GM18508 (cell line): ENCODE measurements at regions not wholly inside any gene's neighbourhood (a gene's known extent, or its start where the extent isn't known, plus 50 kb on each side); places are given as distances from the start of the nearest gene placed in this dataset.

ENCODE experiments used
- ATAC-seq: cut with Tn5 transposase; IDR thresholded peaks from one replicate; pipeline ENCODE4 v1.9.1; 2021; ENCODE audit warnings: moderate number of reproducible peaks; ENCODE audit not compliant: insufficient read depth, unreplicated experiment

GRCh38 chr4:166257891-166258290 lies 384.9 kb downstream of the TLL1 start:
- ATAC-seq = no peak

GRCh38 chr4:166259081-166259480 lies 386.0 kb downstream of the TLL1 start:
- ATAC-seq = no peak

- ATAC-seq = no peak
Observed at GRCh38 chr4:166274136-166274761, 401.2 kb downstream of the TLL1 start.

- no peak for ATAC-seq
Observed at GRCh38 chr4:166274775-166275174, 401.7 kb downstream of the TLL1 start.

GRCh38 chr4:166277401-166277800 lies 404.4 kb downstream of the TLL1 start:
- no peak for ATAC-seq

- no peak for ATAC-seq
Observed at GRCh38 chr4:166277853-166278252, 404.8 kb downstream of the TLL1 start.

GRCh38 chr4:166279261-166279660 lies 406.2 kb downstream of the TLL1 start:
- ATAC-seq = no peak

- no peak for ATAC-seq
Observed at GRCh38 chr4:166280642-166281041, 407.6 kb downstream of the TLL1 start.

- no peak for ATAC-seq
Observed at GRCh38 chr4:166282081-166282770, 409.2 kb downstream of the TLL1 start.

GRCh38 chr4:166284221-166284620 lies 411.2 kb downstream of the TLL1 start:
- ATAC-seq = no peak

- no peak for ATAC-seq
Observed at GRCh38 chr4:166290426-166290825, 417.4 kb downstream of the TLL1 start.

GRCh38 chr4:166293556-166293955 lies 420.5 kb downstream of the TLL1 start:
- ATAC-seq = no peak

GRCh38 chr4:166301266-166301665 lies 428.2 kb downstream of the TLL1 start:
- ATAC-seq = no peak

- no peak for ATAC-seq
Observed at GRCh38 chr4:166308647-166309046, 435.6 kb downstream of the TLL1 start.

- ATAC-seq = no peak
Observed at GRCh38 chr4:166309286-166309685, 436.2 kb downstream of the TLL1 start.

- no peak for ATAC-seq
Observed at GRCh38 chr4:166311169-166311568, 438.1 kb downstream of the TLL1 start.

- ATAC-seq = no peak
Observed at GRCh38 chr4:166312166-166312565, 439.1 kb downstream of the TLL1 start.

GRCh38 chr4:166314902-166315301 lies 441.9 kb downstream of the TLL1 start:
- no peak for ATAC-seq

- no peak for ATAC-seq
Observed at GRCh38 chr4:166315721-166316467, 442.9 kb downstream of the TLL1 start.

GRCh38 chr4:166318810-166319525 lies 445.9 kb downstream of the TLL1 start:
- no peak for ATAC-seq

GRCh38 chr4:166323250-166323649 lies 450.2 kb downstream of the TLL1 start:
- no peak for ATAC-seq
